ENCODE measurements at regions not wholly inside any gene's neighbourhood (a gene's known extent, or its start where the extent isn't known, plus 50 kb on each side); places are given as distances from the start of the nearest gene placed in this dataset.
"Not testable (repeated sequence)": the region's sequence is repeated elsewhere in the genome, so short reads cannot be mapped to it uniquely, and the experiment has no call there.

- no peak for DNase-seq (ENCODE audit: low read depth)
These were observed 201.0 kb upstream of the NABP1 start for GRCh38 chr2:191476901-191477300.

GRCh38 chr2:191478799-191479679, 198.9 kb upstream of the NABP1 start:
- no peak for DNase-seq (ENCODE audit: low read depth)

- DNase-seq (ENCODE audit: low read depth): no peak
These were observed 198.3 kb upstream of the NABP1 start for GRCh38 chr2:191479680-191480023.

GRCh38 chr2:191481305-191482070, 196.4 kb upstream of the NABP1 start:
- DNase-seq (ENCODE audit: low read depth): no peak

- no peak for DNase-seq (ENCODE audit: low read depth)
These were observed 194.8 kb upstream of the NABP1 start for GRCh38 chr2:191483117-191483516.

GRCh38 chr2:191486584-191487320, 191.2 kb upstream of the NABP1 start:
- no peak for DNase-seq (ENCODE audit: low read depth)

GRCh38 chr2:191488135-191488534, 189.8 kb upstream of the NABP1 start:
- DNase-seq (ENCODE audit: low read depth): no peak

GRCh38 chr2:191489177-191489576, 188.8 kb upstream of the NABP1 start:
- no peak for DNase-seq (ENCODE audit: low read depth)

- no peak for DNase-seq (ENCODE audit: low read depth)
These were observed 181.1 kb upstream of the NABP1 start for GRCh38 chr2:191496838-191497237.

GRCh38 chr2:191497822-191498221, 180.1 kb upstream of the NABP1 start:
- no peak for DNase-seq (ENCODE audit: low read depth)

- no peak for DNase-seq (ENCODE audit: low read depth)
These were observed 178.9 kb upstream of the NABP1 start for GRCh38 chr2:191499050-191499449.

GRCh38 chr2:191499874-191500565, 177.9 kb upstream of the NABP1 start:
- no peak for DNase-seq (ENCODE audit: low read depth)

- no peak for DNase-seq (ENCODE audit: low read depth)
These were observed 177.4 kb upstream of the NABP1 start for GRCh38 chr2:191500566-191500883.

GRCh38 chr2:191500884-191501560, 176.9 kb upstream of the NABP1 start:
- no peak for DNase-seq (ENCODE audit: low read depth)

- no peak for DNase-seq (ENCODE audit: low read depth)
These were observed 176.3 kb upstream of the NABP1 start for GRCh38 chr2:191501561-191502168.

GRCh38 chr2:191506515-191506914, 171.4 kb upstream of the NABP1 start:
- no peak for DNase-seq (ENCODE audit: low read depth)

- not testable (repeated sequence) for DNase-seq (ENCODE audit: low read depth)
These were observed 170.6 kb upstream of the NABP1 start for GRCh38 chr2:191507252-191507853.

GRCh38 chr2:191508738-191509137, 169.2 kb upstream of the NABP1 start:
- DNase-seq (ENCODE audit: low read depth): no peak

- no peak for DNase-seq (ENCODE audit: low read depth)
These were observed 165.6 kb upstream of the NABP1 start for GRCh38 chr2:191512216-191512835.

- DNase-seq (ENCODE audit: low read depth): no peak
These were observed 165.1 kb upstream of the NABP1 start for GRCh38 chr2:191512874-191513273.

Data from stimulated activated CD8-positive, alpha-beta memory T cell treated with anti-CD3 and anti-CD28 coated beads, Interleukin-15, amount 100 ng/mL, for 1 hour (primary cell).